Kidney (tissue), 13 donors: ENCODE measurements at regions not wholly inside any gene's neighbourhood (a gene's known extent, or its start where the extent isn't known, plus 50 kb on each side); places are given as distances from the start of the nearest gene placed in this dataset.

ENCODE experiments used
- DNase-seq, 5 donors: peaks; one replicate each; pipeline ENCODE4 v3.0.0-alpha.2; 2013 to 2020
- FAIRE-seq: peaks from 2 replicates; lab custom pipeline; 2012; peaks lifted over from hg19 to GRCh38; lab: Jason Lieb, UNC
- H3K27ac ChIP-seq, 2 donors: one replicate each; pipeline ENCODE4 v1.7.0; 2013; ENCODE audit warnings: low read depth in 2 of 2, low read length in 2 of 2, inconsistent platforms in 1 of 2
- H3K27me3 ChIP-seq: one replicate; pipeline ENCODE4 v1.7.1; 2013; ENCODE audit warnings: low read length, inconsistent platforms; ENCODE audit not compliant: control insufficient read depth, insufficient read depth
- H3K36me3 ChIP-seq, 3 donors: one replicate each; pipeline versions ENCODE4 v1.7.0 to v1.7.1; 2013; ENCODE audit warnings: low read length in 3 of 3, control low read depth in 1 of 3, inconsistent platforms in 1 of 3; ENCODE audit not compliant: insufficient read depth in 3 of 3, control insufficient read depth in 2 of 3
- H3K4me1 ChIP-seq, 3 donors: one replicate each; pipeline versions ENCODE4 v1.7.0 to v1.7.1; 2013; ENCODE audit warnings: low read length in 3 of 3, inconsistent platforms in 1 of 3, low read depth in 1 of 3; ENCODE audit not compliant: control insufficient read depth in 2 of 3, insufficient read depth in 2 of 3
- H3K4me3 ChIP-seq, 3 donors: one replicate each; pipeline versions ENCODE4 v1.7.0 to v1.8.1; 2013; ENCODE audit warnings: low read length in 3 of 3, control low read depth in 1 of 3, inconsistent platforms in 1 of 3
- H3K9ac ChIP-seq, 3 donors: one replicate each; pipeline versions ENCODE4 v1.7.0 to v1.7.1; 2013; ENCODE audit warnings: low read length in 3 of 3, control low read depth in 1 of 3, inconsistent platforms in 1 of 3
- H3K9me3 ChIP-seq, 3 donors: one replicate each; pipeline versions ENCODE4 v1.7.0 to v1.7.1; 2013; ENCODE audit warnings: low read length in 3 of 3, control low read depth in 1 of 3, inconsistent platforms in 1 of 3; ENCODE audit not compliant: control insufficient read depth in 2 of 3, insufficient read depth in 1 of 3
- intact Hi-C: fragments of 100-400 bp; cut with DNase I; formaldehyde crosslinking; loops from one replicate; pipeline ENCODE4 v1.11.1; 2022
- TF ChIP-seq, protein P1 (sequence below): IDR thresholded peaks from 3 replicates; pipeline ENCODE4 v1.5.1; 2012; ENCODE audit warnings: mild to moderate bottlenecking, moderate library complexity, borderline replicate concordance; ENCODE audit not compliant: insufficient read depth; ENCODE audit errors: extremely low read depth
- donor health status: control.
- donor health status: control.
- donor health status: control.
- donor health status: control.
- donor health status: control.
- donor health status: DM: yes; HTN: yes; CAD: no.
- donor health status: Normal renal cell carcinoma (clear cell type).

- Histone ChIP-seq H3K4me3 (no peak overlapping the region), H3K4me1 (no peaks in the 10 kb centered on the region), H3K27ac (no peak overlapping the region), H3K9ac (no peak overlapping the region), H3K36me3 (no peaks in the 10 kb centered on the region), H3K27me3 (no peaks in the 10 kb centered on the region), H3K9me3 (no peaks in the 10 kb centered on the region)
- TF ChIP-seq, protein P1, sequence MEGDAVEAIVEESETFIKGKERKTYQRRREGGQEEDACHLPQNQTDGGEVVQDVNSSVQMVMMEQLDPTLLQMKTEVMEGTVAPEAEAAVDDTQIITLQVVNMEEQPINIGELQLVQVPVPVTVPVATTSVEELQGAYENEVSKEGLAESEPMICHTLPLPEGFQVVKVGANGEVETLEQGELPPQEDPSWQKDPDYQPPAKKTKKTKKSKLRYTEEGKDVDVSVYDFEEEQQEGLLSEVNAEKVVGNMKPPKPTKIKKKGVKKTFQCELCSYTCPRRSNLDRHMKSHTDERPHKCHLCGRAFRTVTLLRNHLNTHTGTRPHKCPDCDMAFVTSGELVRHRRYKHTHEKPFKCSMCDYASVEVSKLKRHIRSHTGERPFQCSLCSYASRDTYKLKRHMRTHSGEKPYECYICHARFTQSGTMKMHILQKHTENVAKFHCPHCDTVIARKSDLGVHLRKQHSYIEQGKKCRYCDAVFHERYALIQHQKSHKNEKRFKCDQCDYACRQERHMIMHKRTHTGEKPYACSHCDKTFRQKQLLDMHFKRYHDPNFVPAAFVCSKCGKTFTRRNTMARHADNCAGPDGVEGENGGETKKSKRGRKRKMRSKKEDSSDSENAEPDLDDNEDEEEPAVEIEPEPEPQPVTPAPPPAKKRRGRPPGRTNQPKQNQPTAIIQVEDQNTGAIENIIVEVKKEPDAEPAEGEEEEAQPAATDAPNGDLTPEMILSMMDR: no peak
- no peak for FAIRE-seq
- intact Hi-C loops: no loop called here
- DNase-seq: no peak
Measured at GRCh38 chr18:61619783-61620182, 273.0 kb downstream of the RNF152 start.

DNA sequence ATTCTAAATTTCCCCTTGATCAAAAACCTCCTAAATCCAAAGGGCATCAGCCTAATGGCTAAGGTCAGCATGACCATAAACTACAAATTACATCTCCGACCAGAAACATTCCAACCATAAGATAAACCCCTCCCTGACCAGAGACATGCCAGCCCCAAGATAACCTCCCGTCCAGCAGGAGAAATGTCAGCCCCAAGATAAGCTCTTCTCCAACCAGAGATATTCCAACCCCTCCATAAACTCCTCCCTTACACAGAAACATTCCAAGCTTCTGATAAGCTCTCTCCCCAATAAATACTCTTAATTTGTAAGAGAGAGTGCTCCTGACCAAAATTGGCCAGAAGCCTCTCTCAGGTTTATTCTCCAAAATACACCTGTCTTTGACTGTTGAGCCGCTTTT lies 274.0 kb downstream of the RNF152 start:
- Histone ChIP-seq H3K27ac (no peak overlapping the region), H3K4me1 (no peaks in the 10 kb centered on the region), H3K9me3 (no peaks in the 10 kb centered on the region), H3K36me3 (no peaks in the 10 kb centered on the region), H3K27me3 (no peaks in the 10 kb centered on the region), H3K4me3 (no peak overlapping the region), H3K9ac (no peak overlapping the region)
- FAIRE-seq (no peak), DNase-seq (no peak)
- TF ChIP-seq, protein P1: no peak
- intact Hi-C loops: no loop called here

DNA sequence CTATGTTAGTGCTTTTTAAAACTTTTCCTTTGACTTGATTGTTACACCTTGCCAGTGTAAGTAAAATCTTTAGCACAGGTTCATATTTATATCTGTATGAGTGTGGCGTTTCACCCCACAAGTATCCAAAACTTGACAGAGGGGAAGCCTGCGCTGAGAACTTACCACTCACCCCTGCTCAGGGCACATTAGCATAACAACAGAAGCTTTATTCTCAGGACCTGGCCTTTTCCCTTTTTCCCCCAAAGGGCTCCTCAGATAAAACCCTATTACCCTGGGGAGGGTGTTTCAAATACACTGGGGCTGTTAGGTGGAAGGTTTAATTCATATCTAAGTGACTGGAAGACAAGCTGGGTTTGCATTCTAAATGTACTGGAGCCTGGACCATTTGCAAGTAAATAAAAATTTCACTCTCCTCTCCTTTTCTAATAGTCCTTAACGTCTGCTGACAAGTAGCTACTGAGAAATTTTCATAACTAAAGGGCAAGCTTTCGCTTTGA lies 276.6 kb downstream of the RNF152 start:
- no peak overlapping the region for H3K4me3 ChIP-seq
- intact Hi-C loops: no loop called here
- no peaks in the 10 kb centered on the region for H3K36me3 ChIP-seq
- H3K4me1 ChIP-seq: no peaks in the 10 kb centered on the region
- no peak overlapping the region for H3K9ac ChIP-seq
- TF ChIP-seq, protein P1: no peak
- no peaks in the 10 kb centered on the region for H3K27me3 ChIP-seq
- H3K9me3 ChIP-seq: no peaks in the 10 kb centered on the region
- DNase-seq (no peak), FAIRE-seq (no peak)
- H3K27ac ChIP-seq: no peak overlapping the region

- TF ChIP-seq, protein P1: no peak
- H3K27ac ChIP-seq: no peak overlapping the region
- no peaks in the 10 kb centered on the region for H3K27me3 ChIP-seq
- no peaks in the 10 kb centered on the region for H3K9me3 ChIP-seq
- H3K4me3 ChIP-seq: no peak overlapping the region
- DNase-seq (no peak), FAIRE-seq (no peak)
- intact Hi-C loops: no loop called here
- H3K36me3 ChIP-seq: no peaks in the 10 kb centered on the region
- no peaks in the 10 kb centered on the region for H3K4me1 ChIP-seq
- H3K9ac ChIP-seq: no peak overlapping the region
Measured at GRCh38 chr18:61612517-61612916, 279.3 kb downstream of the CDH20 start.
